Prostate gland (tissue), 2 donors: ENCODE measurements at regions not wholly inside any gene's neighbourhood (a gene's known extent, or its start where the extent isn't known, plus 50 kb on each side); places are given as distances from the start of the nearest gene placed in this dataset.

Experiments
- POLR2A ChIP-seq: fragments of 450-650 bp; IDR thresholded peaks from one replicate; pipeline ENCODE4 v1.6.1; 2016; ENCODE audit warnings: antibody characterized with exemption, mild to moderate bottlenecking
- POLR2AphosphoS5 ChIP-seq: sonication (generic); formaldehyde crosslinking; IDR thresholded peaks from one replicate; pipeline ENCODE4 v1.6.1; 2017; ENCODE audit warnings: antibody characterized with exemption
- TF ChIP-seq, protein P1 (sequence below), 4 experiments: fragments of 200-600 bp in 2 of 4; fragments of 450-650 bp in 2 of 4; sonication (generic) in 2 of 4; IDR thresholded peaks; 1 replicate in 3 of 4; 2 replicates in 1 of 4; pipeline ENCODE4 v1.5.1; 2016 to 2019; ENCODE audit warnings: antibody characterized with exemption in 4 of 4, mild to moderate bottlenecking in 2 of 4, moderate library complexity in 2 of 4

DNA sequence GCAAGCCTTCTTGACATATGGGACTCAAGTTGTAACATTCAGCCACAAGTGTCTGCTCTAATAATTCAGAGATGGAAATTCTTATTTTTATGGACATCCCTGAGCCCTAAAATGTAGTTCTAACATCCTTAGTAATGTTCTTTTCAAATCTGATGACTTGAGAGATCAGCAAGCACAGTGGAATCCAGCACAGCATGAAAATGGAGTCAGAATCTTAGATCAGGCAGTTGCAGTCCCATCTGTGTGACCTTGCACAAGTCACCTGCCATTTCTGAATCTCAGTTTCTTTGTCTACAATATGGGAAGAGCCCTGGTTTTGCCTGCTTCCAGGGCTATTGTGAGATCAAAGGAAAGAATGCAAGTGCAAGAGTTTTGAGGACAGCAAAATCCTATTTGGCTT, 183.9 kb upstream of the LPP start:
- TF ChIP-seq POLR2A (no peak), POLR2AphosphoS5 (no peak)
- TF ChIP-seq, protein P1, sequence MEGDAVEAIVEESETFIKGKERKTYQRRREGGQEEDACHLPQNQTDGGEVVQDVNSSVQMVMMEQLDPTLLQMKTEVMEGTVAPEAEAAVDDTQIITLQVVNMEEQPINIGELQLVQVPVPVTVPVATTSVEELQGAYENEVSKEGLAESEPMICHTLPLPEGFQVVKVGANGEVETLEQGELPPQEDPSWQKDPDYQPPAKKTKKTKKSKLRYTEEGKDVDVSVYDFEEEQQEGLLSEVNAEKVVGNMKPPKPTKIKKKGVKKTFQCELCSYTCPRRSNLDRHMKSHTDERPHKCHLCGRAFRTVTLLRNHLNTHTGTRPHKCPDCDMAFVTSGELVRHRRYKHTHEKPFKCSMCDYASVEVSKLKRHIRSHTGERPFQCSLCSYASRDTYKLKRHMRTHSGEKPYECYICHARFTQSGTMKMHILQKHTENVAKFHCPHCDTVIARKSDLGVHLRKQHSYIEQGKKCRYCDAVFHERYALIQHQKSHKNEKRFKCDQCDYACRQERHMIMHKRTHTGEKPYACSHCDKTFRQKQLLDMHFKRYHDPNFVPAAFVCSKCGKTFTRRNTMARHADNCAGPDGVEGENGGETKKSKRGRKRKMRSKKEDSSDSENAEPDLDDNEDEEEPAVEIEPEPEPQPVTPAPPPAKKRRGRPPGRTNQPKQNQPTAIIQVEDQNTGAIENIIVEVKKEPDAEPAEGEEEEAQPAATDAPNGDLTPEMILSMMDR (IDR thresholded peaks at IDR 0.05): no peak
